Endothelial cell of umbilical vein (primary cell): ENCODE measurements at regions not wholly inside any gene's neighbourhood (a gene's known extent, or its start where the extent isn't known, plus 50 kb on each side); places are given as distances from the start of the nearest gene placed in this dataset.

ENCODE experiments used
- BruUV-seq: library from RNA; stranded (reverse); fragments of 400-500 nt; replicated peaks from 2 replicates; lab custom pipeline; 2021; lab: Mats Ljungman, UMichigan
- CTCF ChIA-PET: fragments of 300-600, 350-600 bp; sonication (Branson Sonifier 250); formaldehyde crosslinking; loops from one replicate; lab custom pipeline; 2021; ENCODE audit warnings: antibody characterized with exemption, inconsistent platforms; lab: Charles Lee
- POLR2A ChIA-PET: fragments of 300-600, 350-600 bp; sonication (Branson Sonifier 250); formaldehyde crosslinking; loops from one replicate; lab custom pipeline; 2021; ENCODE audit warnings: antibody characterized with exemption, inconsistent platforms; lab: Charles Lee
- DNase-seq: peaks from one replicate; pipeline ENCODE4 v3.0.0-alpha.2; 2011; ENCODE audit warnings: low read depth, low spot score
- FAIRE-seq: peaks from 2 replicates; lab custom pipeline; 2011; peaks lifted over from hg19 to GRCh38; lab: Jason Lieb, UNC
- H2AFZ ChIP-seq: 2 replicates; pipeline ENCODE4 v1.6.0; 2012; ENCODE audit warnings: low read depth, low read length, control low read depth, inconsistent platforms
- H3K27ac ChIP-seq: 2 replicates; pipeline ENCODE4 v1.5.1; 2011; ENCODE audit warnings: low read depth, mild to moderate bottlenecking, control low read depth, low read length, moderate library complexity; ENCODE audit not compliant: insufficient read depth
- H3K27me3 ChIP-seq, 2 experiments: 2 replicates each; pipeline versions ENCODE4 v1.6.0 to v1.6.1; 2011; ENCODE audit warnings: low read length in 2 of 2, mixed read lengths in 1 of 2; ENCODE audit not compliant: control insufficient read depth in 2 of 2, insufficient read depth in 2 of 2
- H3K36me3 ChIP-seq, 2 experiments: 2 replicates in 1 of 2; 3 replicates in 1 of 2; pipeline ENCODE4 v1.5.1; 2011; ENCODE audit warnings: low read length in 2 of 2, mild to moderate bottlenecking in 1 of 2, moderate library complexity in 1 of 2; ENCODE audit not compliant: control insufficient read depth in 2 of 2, insufficient read depth in 2 of 2; ENCODE audit errors: extremely low read depth in 1 of 2
- H3K4me1 ChIP-seq: 3 replicates; pipeline ENCODE4 v1.5.1; 2011; ENCODE audit warnings: mild to moderate bottlenecking, low read length; ENCODE audit not compliant: control insufficient read depth, insufficient read depth; ENCODE audit errors: extremely low read depth
- H3K4me2 ChIP-seq: 2 replicates; pipeline ENCODE4 v1.6.1; 2011; ENCODE audit warnings: low read length, control low read depth, mixed read lengths; ENCODE audit not compliant: insufficient read depth
- H3K4me3 ChIP-seq, 3 experiments: fragments of 200-600 bp in 1 of 3; sonication (generic), shearing (Covaris generic) in 1 of 3; replicated peaks in 1 of 3; 2 replicates each; pipeline ENCODE4 v1.5.1; 2011 to 2016; ENCODE audit warnings: control low read depth in 3 of 3, low read length in 3 of 3, mild to moderate bottlenecking in 2 of 3, inconsistent platforms in 1 of 3, low read depth in 1 of 3, moderate library complexity in 1 of 3; ENCODE audit not compliant: insufficient read depth in 1 of 3
- H3K79me2 ChIP-seq: 2 replicates; pipeline ENCODE4 v1.6.0; 2012; ENCODE audit warnings: low read length, inconsistent platforms; ENCODE audit not compliant: control insufficient read depth, insufficient read depth
- H3K9ac ChIP-seq: replicated peaks from 2 replicates; pipeline ENCODE3; 2011; ENCODE audit warnings: low read length, control low read depth; ENCODE audit not compliant: insufficient read depth; ENCODE audit errors: extremely low read depth
- H3K9me1 ChIP-seq: replicated peaks from 3 replicates; pipeline ENCODE4 v1.6.0; 2011; ENCODE audit warnings: mild to moderate bottlenecking, low read length; ENCODE audit not compliant: control insufficient read depth, insufficient read depth; ENCODE audit errors: extremely low read depth
- H3K9me3 ChIP-seq: replicated peaks from 2 replicates; pipeline ENCODE4 v1.5.1; 2012; ENCODE audit warnings: low read length, inconsistent platforms; ENCODE audit not compliant: control insufficient read depth, insufficient read depth
- H4K20me1 ChIP-seq: replicated peaks from 2 replicates; pipeline ENCODE3; 2011; ENCODE audit warnings: mild to moderate bottlenecking, low read length; ENCODE audit not compliant: control insufficient read depth, insufficient read depth; ENCODE audit errors: extremely low read depth
- CTCF ChIP-seq, 2 donors: IDR thresholded peaks; 1 replicate in 1 of 2; 2 replicates in 1 of 2; pipeline ENCODE4 v1.5.1; 2011; ENCODE audit warnings: low read length in 2 of 2, mild to moderate bottlenecking in 2 of 2, moderate library complexity in 2 of 2, control low read depth in 1 of 2, inconsistent platforms in 1 of 2, low read depth in 1 of 2; ENCODE audit not compliant: insufficient read depth in 1 of 2; ENCODE audit errors: extremely low read depth in 1 of 2
- FOS ChIP-seq: IDR thresholded peaks from 2 replicates; pipeline ENCODE4 v1.6.1; 2011; ENCODE audit warnings: mild to moderate bottlenecking, low read length, moderate library complexity, borderline replicate concordance; ENCODE audit not compliant: insufficient read depth
- GATA2 ChIP-seq: IDR thresholded peaks from 2 replicates; pipeline ENCODE4 v1.7.0; 2011; ENCODE audit warnings: low read depth, mild to moderate bottlenecking, moderate library complexity, mixed read lengths, low read length; ENCODE audit not compliant: insufficient read length, insufficient read depth
- MYC ChIP-seq: IDR thresholded peaks from one replicate; pipeline ENCODE4 v1.6.1; 2011; ENCODE audit warnings: mild to moderate bottlenecking, low read depth, low read length
- POLR2AphosphoS5 ChIP-seq: IDR thresholded peaks from 2 replicates; pipeline ENCODE4 v1.6.1; 2012; ENCODE audit warnings: low read depth, mild to moderate bottlenecking, control low read depth, low read length, moderate library complexity; ENCODE audit not compliant: insufficient read depth
- dilution Hi-C: fragments of 300-500 bp; cut with MboI; formaldehyde crosslinking; loops from one replicate; pipeline ENCODE4 v1.15.0; 2019; ENCODE audit warnings: low sequenced_read_pairs; ENCODE audit not compliant: extremely low pct_ligation_motif_present
- intact Hi-C: fragments of 100-400 bp; cut with micrococcal nuclease; formaldehyde crosslinking; loops from one replicate; pipeline ENCODE4 v1.10.0; 2022

DNA sequence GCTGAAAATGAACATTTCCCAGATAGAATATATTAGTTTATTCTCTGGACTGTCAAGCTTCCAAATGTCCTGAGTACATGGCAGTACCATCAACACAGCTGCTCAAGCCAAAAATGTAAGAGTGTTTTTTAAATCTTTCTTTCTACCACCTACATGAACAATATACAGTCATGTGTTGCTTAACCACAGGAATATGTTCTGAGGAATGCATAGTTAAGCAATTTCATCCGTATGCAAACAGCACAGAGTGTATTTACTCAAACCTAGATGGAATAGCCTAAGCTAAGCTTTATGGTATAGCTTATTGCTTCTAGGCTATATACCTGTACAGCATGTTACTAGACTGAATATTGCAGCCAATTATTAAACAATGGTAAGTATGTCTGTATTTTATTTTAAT lies 561.9 kb upstream of the ADGRL4 start:
- Histone ChIP-seq H3K27me3 (no peaks in the 10 kb centered on the region), H4K20me1 (no peaks in the 10 kb centered on the region), H3K4me3 (no peak overlapping the region), H3K9ac (no peak overlapping the region), H3K4me1 (peaks cover 8% of the 10 kb centered on the region), H3K4me2 (no peak overlapping the region), H3K9me1 (no peaks in the 10 kb centered on the region), H3K36me3 (no peaks in the 10 kb centered on the region), H3K27ac (no peak overlapping the region), H3K9me3 (no peaks in the 10 kb centered on the region), H2AFZ (no peak overlapping the region), H3K79me2 (no peaks in the 10 kb centered on the region)
- TF ChIP-seq CTCF (IDR thresholded peaks at IDR 0.05; ENCODE audit: extremely low read depth in 1 of 2, insufficient read depth in 1 of 2, low read depth in 1 of 2, low read length in 2 of 2): no peak
- CTCF ChIA-PET: no interaction called here
- BruUV-seq: no TSS peak
- POLR2A ChIA-PET: no interaction called here
- dilution Hi-C loops (no loop called here), intact Hi-C loops (no loop called here)
- FAIRE-seq (no peak), DNase-seq (no peak)

GRCh38 chr1:79561521-79561978 lies 555.0 kb upstream of the ADGRL4 start:
- DNase-seq (no peak), FAIRE-seq (no peak)
- intact Hi-C loops (no loop called here), dilution Hi-C loops (no loop called here)
- Histone ChIP-seq H2AFZ (no peak overlapping the region), H3K36me3 (no peaks in the 10 kb centered on the region), H3K9ac (no peak overlapping the region), H3K4me1 (no peaks in the 10 kb centered on the region), H3K9me3 (no peaks in the 10 kb centered on the region), H3K79me2 (no peaks in the 10 kb centered on the region), H3K27me3 (no peaks in the 10 kb centered on the region), H3K9me1 (no peaks in the 10 kb centered on the region), H3K27ac (no peak overlapping the region), H3K4me3 (no peak overlapping the region), H4K20me1 (no peaks in the 10 kb centered on the region), H3K4me2 (no peak overlapping the region)
- no peak for TF ChIP-seq MYC
- no peak for TF ChIP-seq FOS
- no peak for TF ChIP-seq GATA2
- TF ChIP-seq POLR2AphosphoS5: no peak
- no TSS peak for BruUV-seq
- POLR2A ChIA-PET: no interaction called here
- CTCF ChIA-PET: no interaction called here
